ENCODE measurements at regions not wholly inside any gene's neighbourhood (a gene's known extent, or its start where the extent isn't known, plus 50 kb on each side); places are given as distances from the start of the nearest gene placed in this dataset.
"Not testable (repeated sequence)": the region's sequence is repeated elsewhere in the genome, so short reads cannot be mapped to it uniquely, and the experiment has no call there.

DNA sequence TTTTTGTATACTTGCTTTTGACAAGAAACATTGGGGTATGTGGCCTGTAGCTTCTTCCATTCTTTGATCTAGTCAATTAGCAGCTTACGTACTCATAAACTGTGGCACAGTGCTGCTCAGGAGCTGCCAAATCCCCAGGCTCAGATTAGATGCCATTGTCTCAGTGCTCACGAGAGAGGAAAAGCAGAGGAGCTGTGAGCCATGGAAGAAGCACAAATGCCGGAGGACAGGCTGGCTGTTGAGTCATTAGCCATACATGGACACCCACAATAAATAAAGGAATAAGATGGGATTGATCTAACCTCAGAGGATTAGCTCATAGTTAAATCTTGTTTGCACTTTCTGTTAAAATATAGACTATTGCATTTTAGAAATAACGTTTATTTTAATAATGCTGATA is 121.7 kb downstream of the POSTN start:
- peak; percentile 73 for DNase-seq (ENCODE audit: low read depth)
- TF ChIP-seq, protein P1, sequence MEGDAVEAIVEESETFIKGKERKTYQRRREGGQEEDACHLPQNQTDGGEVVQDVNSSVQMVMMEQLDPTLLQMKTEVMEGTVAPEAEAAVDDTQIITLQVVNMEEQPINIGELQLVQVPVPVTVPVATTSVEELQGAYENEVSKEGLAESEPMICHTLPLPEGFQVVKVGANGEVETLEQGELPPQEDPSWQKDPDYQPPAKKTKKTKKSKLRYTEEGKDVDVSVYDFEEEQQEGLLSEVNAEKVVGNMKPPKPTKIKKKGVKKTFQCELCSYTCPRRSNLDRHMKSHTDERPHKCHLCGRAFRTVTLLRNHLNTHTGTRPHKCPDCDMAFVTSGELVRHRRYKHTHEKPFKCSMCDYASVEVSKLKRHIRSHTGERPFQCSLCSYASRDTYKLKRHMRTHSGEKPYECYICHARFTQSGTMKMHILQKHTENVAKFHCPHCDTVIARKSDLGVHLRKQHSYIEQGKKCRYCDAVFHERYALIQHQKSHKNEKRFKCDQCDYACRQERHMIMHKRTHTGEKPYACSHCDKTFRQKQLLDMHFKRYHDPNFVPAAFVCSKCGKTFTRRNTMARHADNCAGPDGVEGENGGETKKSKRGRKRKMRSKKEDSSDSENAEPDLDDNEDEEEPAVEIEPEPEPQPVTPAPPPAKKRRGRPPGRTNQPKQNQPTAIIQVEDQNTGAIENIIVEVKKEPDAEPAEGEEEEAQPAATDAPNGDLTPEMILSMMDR (IDR thresholded peaks at IDR 0.05; ENCODE audit: insufficient read depth, low read depth, low read length, missing control alignments): no peak
- no peak overlapping the region for H3K4me3 ChIP-seq (ENCODE audit: low read length)

- no peak overlapping the region for H3K4me3 ChIP-seq (ENCODE audit: low read length)
- DNase-seq (ENCODE audit: low read depth): peak; percentile 38
- TF ChIP-seq, protein P1 (IDR thresholded peaks at IDR 0.05; ENCODE audit: insufficient read depth, low read depth, low read length, missing control alignments): no peak
Observed at GRCh38 chr13:37475966-37476365, 122.6 kb downstream of the POSTN start.

DNA sequence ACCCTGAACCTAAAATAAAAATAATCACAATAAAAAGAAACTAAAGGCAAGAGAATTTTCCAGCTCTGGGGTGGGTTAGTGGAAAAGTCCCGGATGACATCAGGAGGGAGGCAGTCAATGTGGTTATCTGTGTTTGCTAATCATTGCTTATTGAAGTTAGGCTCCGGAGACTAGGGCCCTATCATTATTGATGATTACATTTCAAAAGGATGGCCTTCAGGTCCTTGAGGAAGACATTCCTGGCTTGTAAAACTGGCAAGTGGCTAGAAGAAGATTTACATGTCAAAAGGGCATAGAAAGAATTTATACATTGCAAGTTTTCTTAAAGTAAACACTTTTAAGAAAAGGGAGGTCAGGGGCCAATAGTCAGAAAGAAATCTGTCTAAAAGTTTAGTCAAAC is 123.4 kb downstream of the POSTN start:
- TF ChIP-seq, protein P1 (IDR thresholded peaks at IDR 0.05; ENCODE audit: insufficient read depth, low read depth, low read length, missing control alignments): no peak
- no peak overlapping the region for H3K4me3 ChIP-seq (ENCODE audit: low read length)
- no peak for DNase-seq (ENCODE audit: low read depth)

- TF ChIP-seq, protein P1 (IDR thresholded peaks at IDR 0.05; ENCODE audit: insufficient read depth, low read depth, low read length, missing control alignments): no peak
Observed at GRCh38 chr13:37473035-37473434, 125.5 kb downstream of the POSTN start.

DNA sequence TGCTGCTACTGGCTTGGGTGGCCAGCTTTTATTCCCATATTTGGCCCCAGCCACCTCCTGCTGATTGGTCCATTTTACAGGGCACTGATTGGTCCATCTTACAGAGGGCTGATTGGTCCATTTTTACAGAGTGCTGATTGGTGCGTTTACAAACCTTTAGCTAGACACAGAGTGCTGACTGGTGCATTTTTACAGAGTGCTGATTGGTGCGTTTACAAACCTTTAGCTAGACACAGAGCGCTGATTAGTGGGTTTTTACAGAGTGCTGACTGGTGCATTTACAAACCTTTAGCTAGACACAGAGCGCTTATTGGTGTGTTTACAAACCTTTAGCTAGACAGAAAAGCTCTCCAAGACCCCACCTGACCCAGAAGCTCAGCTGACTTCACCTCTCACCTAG is 126.3 kb downstream of the POSTN start:
- not testable (repeated sequence) for H3K4me3 ChIP-seq (ENCODE audit: low read length); DNase-seq (ENCODE audit: low read depth)

More at GRCh38 chr13:37473035-37473434, 125.5 kb downstream of the POSTN start:
- no peak overlapping the region for H3K4me3 ChIP-seq (ENCODE audit: low read length)
- no peak for DNase-seq (ENCODE audit: low read depth)

GRCh38 chr13:37460166-37460565 is 138.4 kb downstream of the POSTN start:
- TF ChIP-seq, protein P1 (IDR thresholded peaks at IDR 0.05; ENCODE audit: insufficient read depth, low read depth, low read length, missing control alignments): no peak
- H3K4me3 ChIP-seq (ENCODE audit: low read length): no peak overlapping the region
- DNase-seq (ENCODE audit: low read depth): no peak

GRCh38 chr13:37457612-37458011 is 141.0 kb downstream of the POSTN start:
- TF ChIP-seq, protein P1 (IDR thresholded peaks at IDR 0.05; ENCODE audit: insufficient read depth, low read depth, low read length, missing control alignments): no peak
- H3K4me3 ChIP-seq (ENCODE audit: low read length): no peak overlapping the region
- peak; percentile 14 for DNase-seq (ENCODE audit: low read depth)

All from epithelial cell of esophagus (primary cell).